ENCODE measurements at regions not wholly inside any gene's neighbourhood (a gene's known extent, or its start where the extent isn't known, plus 50 kb on each side); places are given as distances from the start of the nearest gene placed in this dataset.

- Histone ChIP-seq H3K4me3 (no peak overlapping the region), H3K36me3 (no peaks in the 10 kb centered on the region), H3K27me3 (no peaks in the 10 kb centered on the region), H3K9me3 (no peaks in the 10 kb centered on the region), H3K4me1 (no peaks in the 10 kb centered on the region), H3K27ac (no peak overlapping the region)
- ATAC-seq = no peak
- no peak for DNase-seq
- no peak for TF ChIP-seq CTCF (IDR thresholded peaks at IDR 0.05)
- intact Hi-C loops (cut with DNase I) = no loop called here
These were observed 198.5 kb downstream of the INHBA start for GRCh38 chr7:41504214-41504980.

GRCh38 chr7:41503438-41503837 is 199.5 kb downstream of the INHBA start:
- DNase-seq = no peak
- intact Hi-C loops (cut with DNase I) = no loop called here
- Histone ChIP-seq H3K4me1 (no peaks in the 10 kb centered on the region), H3K9me3 (no peaks in the 10 kb centered on the region), H3K4me3 (no peak overlapping the region), H3K27me3 (no peaks in the 10 kb centered on the region), H3K27ac (no peak overlapping the region), H3K36me3 (no peaks in the 10 kb centered on the region)
- ATAC-seq = no peak
- no peak for TF ChIP-seq CTCF (IDR thresholded peaks at IDR 0.05)

GRCh38 chr7:41501466-41501865 is 201.4 kb downstream of the INHBA start:
- ATAC-seq (no peak), DNase-seq (no peak)
- intact Hi-C loops (cut with DNase I) = no loop called here
- no peak for TF ChIP-seq CTCF (IDR thresholded peaks at IDR 0.05)
- Histone ChIP-seq H3K9me3 (no peaks in the 10 kb centered on the region), H3K4me3 (no peak overlapping the region), H3K27ac (no peak overlapping the region), H3K4me1 (no peaks in the 10 kb centered on the region), H3K27me3 (no peaks in the 10 kb centered on the region), H3K36me3 (no peaks in the 10 kb centered on the region)

GRCh38 chr7:41501006-41501405 is 201.9 kb downstream of the INHBA start:
- Histone ChIP-seq H3K9me3 (no peaks in the 10 kb centered on the region), H3K4me3 (no peak overlapping the region), H3K27ac (no peak overlapping the region), H3K36me3 (no peaks in the 10 kb centered on the region), H3K4me1 (no peaks in the 10 kb centered on the region), H3K27me3 (no peaks in the 10 kb centered on the region)
- ATAC-seq (no peak), DNase-seq (no peak)
- no peak for TF ChIP-seq CTCF (IDR thresholded peaks at IDR 0.05)
- intact Hi-C loops (cut with DNase I) = no loop called here

- ATAC-seq = no peak
- Histone ChIP-seq H3K27ac (no peak overlapping the region), H3K9me3 (no peaks in the 10 kb centered on the region), H3K36me3 (no peaks in the 10 kb centered on the region), H3K27me3 (no peaks in the 10 kb centered on the region), H3K4me3 (no peak overlapping the region), H3K4me1 (peaks cover 0 to 14% of the 10 kb centered on the region in 2 donors)
- no peak for DNase-seq
- intact Hi-C loops (cut with DNase I) = no loop called here
- no peak for TF ChIP-seq CTCF (IDR thresholded peaks at IDR 0.05)
These were observed 210.3 kb downstream of the INHBA start for GRCh38 chr7:41492603-41493002.

Measured in left lung (tissue), 4 donors.